ENCODE measurements at regions not wholly inside any gene's neighbourhood (a gene's known extent, or its start where the extent isn't known, plus 50 kb on each side); places are given as distances from the start of the nearest gene placed in this dataset.

DNA sequence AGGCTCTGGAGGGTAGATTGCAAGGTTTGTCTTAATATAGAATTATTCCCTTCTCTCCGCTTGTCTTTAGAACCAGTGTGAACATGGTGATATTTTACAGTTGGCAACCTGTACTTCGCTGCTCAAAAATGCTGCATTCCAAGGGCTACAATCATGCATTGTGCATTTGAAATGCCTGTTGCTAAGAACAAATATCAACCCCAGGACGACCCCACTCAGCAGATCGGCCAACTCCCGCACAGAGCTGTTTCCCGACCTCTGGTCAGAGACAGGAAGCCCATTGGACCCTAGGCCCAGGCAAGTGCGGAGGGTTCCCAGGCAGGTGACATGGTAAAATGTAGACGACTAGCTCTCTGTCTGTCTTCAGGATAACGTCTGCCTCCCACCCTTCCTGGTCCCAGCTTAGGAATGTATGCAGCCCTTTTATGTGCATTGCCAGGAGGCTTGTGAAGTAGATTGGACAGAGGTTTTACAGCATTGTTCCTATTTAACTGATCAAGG lies 263.5 kb downstream of the FOXO1 start:
- TF ChIP-seq, protein P1, sequence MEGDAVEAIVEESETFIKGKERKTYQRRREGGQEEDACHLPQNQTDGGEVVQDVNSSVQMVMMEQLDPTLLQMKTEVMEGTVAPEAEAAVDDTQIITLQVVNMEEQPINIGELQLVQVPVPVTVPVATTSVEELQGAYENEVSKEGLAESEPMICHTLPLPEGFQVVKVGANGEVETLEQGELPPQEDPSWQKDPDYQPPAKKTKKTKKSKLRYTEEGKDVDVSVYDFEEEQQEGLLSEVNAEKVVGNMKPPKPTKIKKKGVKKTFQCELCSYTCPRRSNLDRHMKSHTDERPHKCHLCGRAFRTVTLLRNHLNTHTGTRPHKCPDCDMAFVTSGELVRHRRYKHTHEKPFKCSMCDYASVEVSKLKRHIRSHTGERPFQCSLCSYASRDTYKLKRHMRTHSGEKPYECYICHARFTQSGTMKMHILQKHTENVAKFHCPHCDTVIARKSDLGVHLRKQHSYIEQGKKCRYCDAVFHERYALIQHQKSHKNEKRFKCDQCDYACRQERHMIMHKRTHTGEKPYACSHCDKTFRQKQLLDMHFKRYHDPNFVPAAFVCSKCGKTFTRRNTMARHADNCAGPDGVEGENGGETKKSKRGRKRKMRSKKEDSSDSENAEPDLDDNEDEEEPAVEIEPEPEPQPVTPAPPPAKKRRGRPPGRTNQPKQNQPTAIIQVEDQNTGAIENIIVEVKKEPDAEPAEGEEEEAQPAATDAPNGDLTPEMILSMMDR (IDR thresholded peaks at IDR 0.05; ENCODE audit: insufficient read depth, low read length, poor library complexity, severe bottlenecking): no peak
- TF ChIP-seq EZH2phosphoT487 (conservative IDR thresholded peaks at IDR 0.05; ENCODE audit: low read length): no peak

All from SU-DHL-6 (cell line).